NCI-H446 treated with DMSO at 0.1 percent for 48 hours (cell line): ENCODE measurements at regions not wholly inside any gene's neighbourhood (a gene's known extent, or its start where the extent isn't known, plus 50 kb on each side); places are given as distances from the start of the nearest gene placed in this dataset.
A peak's percentile ranks its signal among the peaks of the same experiment; 100 is the strongest.

Experiments used
- DNase-seq: peaks from one replicate; lab custom pipeline; 2025; lab: John Stamatoyannopoulos, UW

- DNase-seq: no peak
Observed at GRCh38 chr20:37643400-37643799, 50.4 kb upstream of the CTNNBL1 start.

GRCh38 chr20:37642246-37642645 lies 51.6 kb upstream of the CTNNBL1 start:
- DNase-seq: no peak

DNA sequence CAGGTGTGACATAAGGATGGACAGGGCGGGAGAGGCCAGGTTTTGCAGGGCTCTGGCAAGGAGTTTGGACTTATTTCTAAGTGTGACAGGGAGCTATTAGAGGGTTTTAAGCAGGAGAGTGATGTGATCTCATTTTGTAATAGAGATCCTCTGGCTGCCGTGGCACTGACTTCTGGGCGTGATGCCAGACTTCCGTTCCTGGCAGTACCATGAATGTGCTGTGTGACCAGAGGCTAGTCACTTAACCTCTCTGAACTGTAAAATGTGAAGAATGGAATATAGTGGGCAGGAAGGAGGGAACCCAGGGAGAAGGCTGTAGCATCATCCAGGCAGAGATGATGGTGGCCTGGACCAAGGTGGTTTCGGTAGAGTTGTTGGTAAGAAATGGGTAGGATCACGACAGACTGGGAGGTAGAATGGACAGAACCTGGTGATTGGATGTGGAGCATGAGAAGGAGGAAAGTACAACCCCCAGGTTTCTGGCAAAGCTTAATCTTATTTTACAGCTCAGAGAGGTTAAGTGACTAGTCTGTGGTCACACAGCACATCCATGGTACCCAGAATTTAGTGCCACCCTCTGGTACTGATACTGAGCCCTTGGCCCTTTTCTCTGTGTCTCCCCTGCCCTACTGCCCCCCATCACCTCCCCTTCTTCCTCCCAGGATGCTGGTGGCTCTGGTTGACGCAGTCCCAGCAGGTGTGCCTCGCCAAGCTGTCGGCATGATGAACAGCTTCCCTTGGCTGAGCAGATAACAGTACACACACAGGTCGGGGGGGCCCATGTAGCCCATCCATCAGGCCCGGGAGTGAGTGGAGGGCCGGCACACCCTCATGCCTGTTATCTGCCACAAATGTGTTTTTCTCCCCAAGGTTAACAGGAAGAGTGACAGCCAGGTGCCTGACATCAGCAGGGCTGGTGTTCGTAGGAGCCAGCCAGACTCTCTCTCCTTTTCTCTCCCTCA lies 52.9 kb upstream of the CTNNBL1 start:
- no peak for DNase-seq

DNA sequence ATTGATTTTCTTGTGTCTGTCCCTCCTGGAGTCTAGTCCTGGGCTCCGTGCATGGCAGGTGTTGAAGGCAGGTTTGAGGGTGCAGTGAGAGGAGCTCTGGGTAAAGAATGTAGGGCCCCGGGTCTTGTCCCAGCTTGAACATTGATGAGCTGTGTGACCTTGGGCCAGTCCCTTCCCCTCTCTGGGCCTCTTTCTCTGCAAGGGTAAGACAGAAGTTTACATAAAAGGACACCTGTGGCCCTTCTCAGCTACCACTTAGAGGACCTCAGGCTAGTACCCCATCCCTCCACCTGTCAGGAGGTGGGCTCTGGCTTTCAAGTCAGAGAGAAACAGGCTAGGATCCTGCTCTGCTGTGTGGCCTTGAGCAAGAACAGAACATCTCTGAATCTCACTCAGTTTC lies 55.3 kb upstream of the CTNNBL1 start:
- no peak for DNase-seq

GRCh38 chr20:37636977-37637376 lies 56.9 kb upstream of the CTNNBL1 start:
- DNase-seq: no peak

DNA sequence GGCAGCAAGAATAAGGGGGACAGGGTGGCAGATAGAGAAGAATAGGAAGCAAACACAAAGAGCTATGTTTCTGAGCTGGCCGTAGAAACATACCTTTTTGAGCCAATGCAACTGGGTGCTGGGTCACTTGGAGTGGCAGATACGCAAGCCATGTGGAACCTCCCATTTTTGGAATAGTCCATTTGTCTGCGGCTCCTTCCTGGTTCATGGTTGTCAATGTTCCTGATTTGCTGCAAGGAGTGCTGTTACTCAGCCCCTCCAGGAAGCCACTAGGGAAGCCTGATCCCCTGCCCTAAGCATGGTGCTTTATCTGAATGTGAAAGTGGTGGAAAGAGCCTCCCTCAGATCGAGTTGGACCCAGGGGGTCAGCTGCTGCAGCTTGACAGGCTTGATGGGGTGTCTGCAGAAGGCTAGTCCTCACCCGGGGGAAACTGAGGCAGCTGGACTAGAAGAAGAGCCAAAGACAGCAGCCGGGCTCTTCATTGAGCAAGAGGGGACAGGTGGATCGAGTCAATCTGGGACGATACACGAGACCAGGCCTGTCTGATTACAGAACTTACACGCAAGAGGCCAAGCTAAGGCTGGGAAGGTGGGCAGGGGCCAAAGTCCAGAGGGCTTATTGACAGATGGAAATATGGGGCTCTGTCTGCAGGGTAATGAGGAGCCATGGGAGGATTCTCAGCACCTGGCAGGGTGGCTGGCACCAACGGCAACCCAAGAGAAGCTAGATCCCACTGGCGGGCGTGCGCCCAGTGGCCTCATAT lies 57.4 kb upstream of the CTNNBL1 start:
- no peak for DNase-seq

DNA sequence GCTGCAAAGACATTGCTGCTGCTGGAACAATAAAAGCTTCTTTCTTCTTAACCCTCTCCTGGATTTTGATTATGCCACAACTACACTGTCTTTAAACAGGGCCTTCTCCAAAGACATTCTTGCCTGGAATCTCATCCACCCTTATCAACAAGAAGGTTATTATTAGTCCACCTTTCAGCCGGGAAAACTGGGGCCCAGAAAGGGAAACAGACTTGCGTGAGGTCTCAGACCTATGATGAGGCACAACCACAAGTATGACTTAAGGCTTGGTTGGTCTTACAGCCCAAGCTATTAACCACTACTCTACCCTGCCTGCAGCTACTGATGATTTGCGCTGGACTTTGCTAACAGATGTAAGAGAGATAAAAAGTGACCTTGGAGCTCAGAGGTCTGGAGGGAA lies 62.8 kb upstream of the CTNNBL1 start:
- DNase-seq: no peak

- DNase-seq: peak; percentile 20
Observed at GRCh38 chr20:37630166-37630565, 63.7 kb upstream of the CTNNBL1 start.

GRCh38 chr20:37627767-37628130 lies 66.1 kb upstream of the CTNNBL1 start:
- DNase-seq: no peak

DNA sequence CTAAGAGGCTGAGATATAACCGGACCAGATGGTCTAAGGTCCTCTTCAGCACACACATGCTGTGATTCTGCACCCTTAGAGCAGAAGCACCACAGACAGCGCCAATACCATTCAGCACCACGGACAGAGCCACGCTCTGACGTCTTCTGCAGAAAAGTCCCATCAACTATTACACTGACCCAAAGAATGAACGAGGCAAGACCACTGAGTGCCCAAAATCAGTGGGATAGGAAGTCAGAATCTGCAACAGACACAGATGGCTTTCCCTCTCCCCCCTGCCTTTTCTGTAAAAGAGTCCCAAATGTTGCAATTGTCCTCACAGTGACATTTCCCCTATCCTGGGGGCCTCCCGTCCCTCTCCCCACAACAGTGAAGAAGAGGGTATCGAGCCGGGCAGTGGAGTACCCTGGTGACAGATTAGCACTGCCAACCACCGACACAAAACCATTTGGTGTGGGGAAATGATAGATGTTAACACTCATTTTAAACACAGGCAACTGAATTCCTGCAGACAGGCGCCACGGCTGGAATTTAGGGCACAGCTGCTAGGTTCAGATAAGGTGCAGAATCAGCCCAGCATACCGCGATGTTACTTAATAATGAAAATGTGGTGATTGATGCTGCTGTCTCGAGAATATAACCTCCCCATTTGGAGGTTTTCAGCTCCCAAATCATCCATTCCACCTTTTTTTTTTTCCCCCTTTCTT lies 66.6 kb upstream of the CTNNBL1 start:
- DNase-seq: no peak

DNA sequence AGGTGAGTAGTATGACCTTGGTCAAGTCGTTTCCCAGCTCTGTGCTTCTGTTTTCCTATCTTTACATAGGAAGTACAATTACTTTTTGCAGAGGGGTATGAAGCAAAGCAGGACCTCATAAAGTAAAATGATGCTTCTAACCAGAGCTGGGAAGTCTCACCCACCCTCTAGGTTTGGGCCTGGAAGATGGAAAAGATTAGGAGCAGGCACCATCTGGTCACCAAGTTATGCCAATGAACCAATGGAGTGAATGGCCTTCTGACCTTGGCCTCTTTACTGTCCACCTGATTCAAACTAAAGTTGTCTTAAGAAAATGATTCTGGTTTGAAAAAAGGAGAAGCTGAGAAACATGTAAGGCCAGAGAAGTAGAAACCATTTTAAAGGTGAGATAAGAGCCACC lies 68.9 kb upstream of the CTNNBL1 start:
- DNase-seq: no peak

DNA sequence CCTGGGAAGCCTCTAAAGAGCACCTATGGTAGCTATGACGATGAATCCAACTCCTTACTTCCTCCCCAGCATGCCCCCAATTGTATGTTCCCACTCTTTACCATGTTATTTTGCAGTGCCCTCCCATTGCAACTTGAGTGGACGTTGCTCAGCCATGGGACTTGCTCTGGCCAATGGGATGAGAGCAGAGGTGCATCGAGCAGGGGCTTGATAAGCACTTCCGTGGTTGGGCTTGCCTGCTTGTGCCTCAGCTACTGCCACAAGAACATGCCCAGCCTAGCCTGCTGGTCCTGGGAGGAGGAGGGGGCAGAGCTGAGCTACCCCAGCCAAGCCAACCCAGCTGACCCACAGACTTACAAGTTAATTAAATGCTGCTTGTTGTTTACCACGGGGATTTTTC lies 71.1 kb upstream of the CTNNBL1 start:
- no peak for DNase-seq

GRCh38 chr20:37619496-37619895 lies 74.3 kb upstream of the CTNNBL1 start:
- DNase-seq: no peak

DNA sequence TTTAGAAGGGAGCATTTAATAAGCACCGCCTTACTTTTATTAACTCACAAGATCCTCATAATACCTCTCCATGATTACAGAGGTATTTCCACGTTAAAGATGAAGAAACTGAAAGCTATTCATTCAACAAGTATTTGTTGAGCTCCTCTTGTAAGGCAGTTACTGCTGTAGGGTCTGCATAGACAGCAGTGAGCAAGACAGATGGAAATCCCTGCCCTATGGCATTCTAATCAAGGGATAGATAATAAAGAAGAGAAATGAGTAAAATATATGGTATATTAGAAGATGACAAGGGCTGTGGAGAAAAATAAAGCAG lies 77.8 kb upstream of the CTNNBL1 start:
- no peak for DNase-seq

DNA sequence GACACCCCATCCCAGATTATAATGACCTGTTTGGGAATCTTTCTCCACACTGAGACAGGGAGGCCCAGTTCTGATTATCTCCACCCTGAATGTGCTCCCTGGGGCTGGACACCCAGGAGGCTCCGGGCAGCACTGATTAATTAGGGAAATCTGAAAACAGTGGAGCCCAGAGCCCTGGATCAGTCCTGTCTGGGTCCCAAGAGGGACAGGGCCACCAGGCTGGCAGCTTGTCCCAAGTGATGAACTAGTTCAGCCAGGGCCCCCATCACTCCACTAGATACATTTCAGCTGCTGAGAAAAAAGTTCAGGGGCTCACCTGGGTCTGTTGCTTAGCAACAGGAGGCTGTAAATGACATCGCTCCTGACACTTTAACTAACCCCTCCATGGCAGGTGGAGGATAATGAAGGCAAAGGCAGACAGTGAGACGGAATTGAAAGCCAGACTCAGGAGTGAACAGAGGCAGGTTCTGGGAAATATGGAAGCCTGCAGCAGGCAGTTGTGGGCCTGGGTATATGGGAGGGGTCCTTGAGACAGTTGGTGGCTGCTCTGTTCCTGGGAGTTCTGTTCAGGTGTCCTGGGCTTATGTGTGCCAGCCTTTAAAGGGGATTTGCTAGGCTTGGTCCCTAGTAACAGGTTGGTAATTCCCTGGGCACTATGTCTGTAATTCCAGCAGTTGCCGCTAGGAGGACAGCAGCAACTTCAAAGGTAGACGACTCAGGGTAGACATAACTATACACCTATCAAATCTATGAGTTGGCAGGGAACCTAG lies 78.3 kb upstream of the CTNNBL1 start:
- peak; percentile 3 for DNase-seq

DNA sequence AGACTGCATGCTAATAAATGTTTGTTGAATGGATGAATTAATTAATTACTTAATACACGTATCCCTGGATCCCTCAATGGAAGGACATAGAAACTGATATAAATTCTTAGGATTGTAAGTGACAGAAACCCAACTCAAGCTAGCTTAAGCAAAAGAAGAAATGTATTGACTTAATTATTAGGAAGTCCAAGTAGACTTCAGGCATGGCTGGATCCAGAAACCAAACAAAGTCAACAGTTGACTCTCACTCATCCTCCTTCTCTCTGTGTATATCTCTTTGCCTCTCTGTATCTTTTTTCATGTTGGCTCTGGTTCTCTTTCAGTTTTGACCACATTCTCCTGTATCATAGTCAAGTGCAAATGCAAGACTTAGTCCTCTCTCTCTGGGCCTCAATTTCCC lies 82.0 kb upstream of the CTNNBL1 start:
- DNase-seq: no peak

DNA sequence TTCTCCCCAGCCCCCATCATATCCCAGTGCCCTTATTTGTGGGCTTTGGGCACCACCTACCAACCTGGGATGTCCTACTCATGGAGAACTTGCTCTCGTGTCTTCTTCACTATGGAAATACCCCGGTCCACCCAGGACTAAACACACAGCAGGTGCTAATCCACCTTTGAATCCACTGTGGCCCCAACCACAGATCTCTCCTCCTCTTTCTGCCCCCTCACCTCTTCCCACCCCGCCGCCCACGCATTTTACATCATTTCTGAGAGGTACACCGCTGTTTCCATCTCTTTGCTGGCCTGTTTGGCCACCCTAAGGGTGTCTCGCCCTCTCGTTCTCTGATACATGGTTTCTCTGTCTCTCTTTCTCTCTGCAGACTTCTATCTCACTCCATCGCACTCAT lies 82.5 kb upstream of the CTNNBL1 start:
- no peak for DNase-seq

DNA sequence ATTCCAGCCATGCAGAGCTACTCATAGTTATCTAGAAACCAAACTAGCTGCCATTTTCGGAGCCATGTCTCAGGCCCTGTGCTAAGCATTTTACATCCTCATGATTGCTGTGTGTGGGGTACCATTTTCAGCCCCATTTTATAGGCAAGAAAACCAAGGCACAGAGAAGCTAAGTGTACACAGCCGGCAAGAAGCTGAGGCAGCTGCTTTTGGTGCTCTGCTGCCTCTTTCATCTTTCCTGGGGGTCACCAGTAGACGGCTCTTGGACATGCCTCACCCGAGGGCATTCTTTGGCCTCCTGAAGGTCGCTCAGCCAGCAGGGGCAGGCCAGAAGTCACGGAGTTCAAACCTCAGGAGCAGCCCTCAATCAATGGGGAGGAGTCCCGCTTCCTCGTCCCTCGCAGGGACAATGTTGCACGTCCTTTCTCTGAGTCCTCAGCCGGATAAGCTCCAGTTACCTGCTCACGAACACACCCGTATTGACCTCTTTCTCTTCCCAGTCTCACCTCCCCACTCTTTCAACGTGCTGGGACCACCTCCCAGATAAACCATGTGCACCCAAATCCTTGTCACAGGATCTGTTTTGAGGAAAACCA lies 82.6 kb upstream of the BLCAP start:
- no peak for DNase-seq

- no peak for DNase-seq
Observed at GRCh38 chr20:37602634-37603033, 75.0 kb upstream of the BLCAP start.

- no peak for DNase-seq
Observed at GRCh38 chr20:37600486-37600885, 72.8 kb upstream of the BLCAP start.

DNA sequence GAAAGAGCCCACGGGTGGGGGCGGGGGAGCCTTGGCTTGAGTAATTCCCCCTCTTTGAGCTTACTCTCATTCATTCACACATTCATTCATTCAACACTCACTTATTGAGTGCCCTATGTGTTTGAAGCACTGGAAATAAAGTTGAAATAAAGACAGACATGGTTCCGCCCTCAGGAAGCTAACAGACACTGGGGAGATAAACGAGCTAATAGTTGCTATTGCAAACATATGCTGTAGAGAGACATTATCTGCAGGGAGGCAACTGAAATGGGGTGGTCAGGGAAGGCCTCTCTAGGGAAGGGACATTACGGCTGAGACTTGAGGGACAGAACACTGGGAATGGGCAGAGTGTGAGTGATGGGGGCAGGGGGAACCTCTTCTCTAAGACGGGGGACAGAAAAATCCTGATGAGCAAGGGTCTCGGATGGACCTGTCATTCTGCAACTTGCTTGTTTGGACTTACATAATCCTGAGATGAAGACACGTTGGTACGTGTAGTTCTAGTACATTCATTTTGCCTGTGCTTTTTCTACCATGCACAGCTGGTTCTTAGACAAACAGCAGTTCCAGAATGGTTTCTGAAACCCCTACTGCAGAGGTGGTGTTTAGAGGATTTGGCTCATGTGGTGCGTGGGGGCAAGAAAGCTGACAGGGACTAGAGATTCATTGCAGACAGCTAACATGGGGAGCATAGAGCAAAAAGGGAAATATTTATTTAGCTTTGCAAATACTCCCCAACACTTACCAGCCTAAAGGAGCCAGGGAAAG lies 71.1 kb upstream of the BLCAP start:
- no peak for DNase-seq
